ENCODE measurements at regions not wholly inside any gene's neighbourhood (a gene's known extent, or its start where the extent isn't known, plus 50 kb on each side); places are given as distances from the start of the nearest gene placed in this dataset.

DNA sequence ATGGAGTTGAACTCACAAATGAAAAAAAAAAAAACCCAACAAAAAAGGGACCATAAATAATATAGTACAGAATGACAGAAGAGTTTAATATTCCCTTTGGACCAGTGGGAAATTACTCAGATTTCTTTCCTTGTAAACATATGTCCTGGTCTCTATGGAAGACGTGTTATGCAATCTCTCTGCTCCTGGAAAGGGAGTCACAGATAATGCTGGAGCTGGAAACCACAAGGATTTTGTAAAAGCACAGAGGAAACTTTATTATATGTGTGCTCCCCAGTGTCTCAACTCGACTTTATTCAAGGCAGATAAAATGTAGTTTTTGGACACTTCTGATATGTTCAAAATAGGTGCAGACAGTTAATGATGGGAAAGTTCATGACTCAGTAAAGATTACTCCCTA is 88.1 kb upstream of the ZFP64 start:
- no peak for DNase-seq (ENCODE audit: low read depth in 2 of 2, low spot score in 1 of 2)

GRCh38 chr20:52275181-52275691 is 83.7 kb upstream of the ZFP64 start:
- no peak for DNase-seq (ENCODE audit: low read depth in 2 of 2, low spot score in 1 of 2)

DNA sequence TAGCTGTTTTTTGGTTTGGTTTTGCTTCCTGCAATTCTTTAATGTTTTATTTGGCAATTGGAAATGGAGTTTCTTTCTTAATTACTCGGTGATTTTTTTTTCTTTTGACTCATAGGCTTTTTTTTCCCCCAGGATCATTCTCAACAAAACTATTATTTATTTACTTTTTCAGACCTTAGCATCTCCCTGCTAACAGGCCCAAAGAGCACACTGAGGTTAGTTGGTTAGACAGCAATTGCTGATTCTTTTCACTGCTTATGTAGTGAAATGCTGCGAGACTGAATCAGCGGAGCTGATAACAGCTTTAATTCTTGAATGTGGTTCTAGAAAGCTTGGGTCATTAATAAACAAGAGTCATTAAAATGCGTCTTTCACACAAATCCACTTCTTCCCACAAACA is 79.1 kb upstream of the ZFP64 start:
- DNase-seq (ENCODE audit: low read depth in 2 of 2, low spot score in 1 of 2) = no peak

DNA sequence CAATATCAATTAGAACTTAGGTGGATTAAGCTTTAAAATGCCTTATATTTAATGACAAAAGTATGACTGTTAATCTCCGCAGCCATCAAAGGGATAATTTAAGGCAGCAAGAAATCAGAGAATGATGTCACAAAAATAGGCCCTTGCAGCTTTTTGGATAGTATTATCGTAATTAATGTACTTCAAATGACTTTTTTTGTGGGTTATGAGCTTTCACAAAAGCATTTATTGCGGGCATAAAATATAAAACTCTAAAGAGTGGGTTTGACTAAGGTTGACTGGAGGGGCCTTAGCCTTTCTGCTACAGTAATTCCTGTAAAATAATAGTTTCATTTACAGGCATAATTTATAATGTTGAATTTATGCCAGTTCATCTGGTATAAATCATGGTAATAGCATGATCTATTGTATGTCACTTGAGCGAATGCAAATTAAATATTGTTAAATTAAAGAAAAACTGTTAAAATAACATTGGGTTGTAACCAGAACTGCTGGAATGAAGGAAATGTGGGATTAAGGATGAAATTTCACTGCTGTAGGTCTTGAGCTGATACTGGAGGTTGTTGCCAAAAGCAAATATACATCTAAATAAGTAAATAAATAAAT is 78.5 kb upstream of the ZFP64 start:
- DNase-seq (ENCODE audit: low read depth in 2 of 2, low spot score in 1 of 2) = no peak

DNA sequence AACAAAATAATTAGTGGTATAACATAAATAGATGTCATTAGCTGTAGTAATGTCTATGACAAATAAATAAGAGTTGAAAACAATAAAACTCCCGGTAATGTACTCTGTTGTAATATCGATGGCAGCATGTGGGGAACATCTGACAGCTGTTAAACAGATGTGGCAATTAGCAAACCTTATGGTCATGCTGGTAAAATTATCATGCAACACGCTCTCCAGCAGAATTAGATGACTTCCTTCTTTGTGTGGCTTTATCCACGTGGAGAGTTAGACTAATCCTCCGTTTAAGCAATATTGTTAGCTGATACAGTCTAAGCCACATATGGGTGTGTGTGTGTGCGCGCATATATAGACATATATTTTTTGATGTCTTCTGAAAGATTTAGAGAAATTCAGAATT is 77.7 kb upstream of the ZFP64 start:
- DNase-seq (ENCODE audit: low read depth in 2 of 2, low spot score in 1 of 2) = no peak

DNA sequence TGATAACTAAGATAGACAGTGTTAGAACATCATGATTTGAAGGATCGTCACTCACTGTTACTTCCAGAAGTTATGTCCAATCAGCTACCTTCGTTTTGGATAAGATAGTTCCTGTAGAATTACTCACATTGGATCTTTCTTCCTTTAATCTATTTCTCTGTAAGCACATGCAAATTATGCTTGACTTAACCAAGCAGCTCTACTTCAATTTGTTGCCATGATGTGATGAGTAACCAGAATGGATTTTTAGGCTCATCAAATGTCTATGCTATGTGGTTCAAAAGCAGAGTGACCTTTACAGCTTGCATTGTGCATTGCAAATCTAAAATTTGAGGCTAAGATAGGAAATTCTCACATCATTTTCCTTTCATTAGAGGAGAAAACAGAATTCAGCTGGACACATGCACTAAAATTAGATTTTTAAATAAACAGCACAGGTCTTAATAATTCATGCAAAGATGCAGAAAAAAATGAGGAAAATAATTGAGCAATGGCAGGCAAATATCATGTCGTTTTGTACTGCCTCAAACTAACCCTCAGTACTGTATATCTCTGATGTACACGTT is 76.7 kb upstream of the ZFP64 start:
- DNase-seq (ENCODE audit: low read depth in 2 of 2, low spot score in 1 of 2) = no peak

DNA sequence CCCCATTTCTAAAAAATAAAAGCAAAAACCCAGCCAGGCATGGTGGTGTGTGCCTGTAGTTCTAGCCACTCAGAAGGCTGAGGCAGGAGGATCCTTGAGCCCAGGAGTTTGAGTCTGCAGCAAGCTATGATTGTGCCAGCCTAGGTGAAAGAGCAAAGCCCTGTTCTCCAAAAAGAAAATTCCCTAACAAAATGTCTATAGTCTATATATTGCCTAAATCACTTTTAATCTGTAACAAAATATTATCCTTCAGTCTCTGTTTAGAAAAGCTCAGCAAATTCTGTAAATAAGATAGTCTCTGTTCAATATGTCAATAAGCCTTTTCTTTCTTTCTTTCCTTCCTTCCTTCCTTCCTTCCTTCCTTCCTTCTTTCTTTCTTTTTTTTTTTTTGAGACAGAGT is 75.8 kb upstream of the ZFP64 start:
- no peak for DNase-seq (ENCODE audit: low read depth in 2 of 2, low spot score in 1 of 2)

DNA sequence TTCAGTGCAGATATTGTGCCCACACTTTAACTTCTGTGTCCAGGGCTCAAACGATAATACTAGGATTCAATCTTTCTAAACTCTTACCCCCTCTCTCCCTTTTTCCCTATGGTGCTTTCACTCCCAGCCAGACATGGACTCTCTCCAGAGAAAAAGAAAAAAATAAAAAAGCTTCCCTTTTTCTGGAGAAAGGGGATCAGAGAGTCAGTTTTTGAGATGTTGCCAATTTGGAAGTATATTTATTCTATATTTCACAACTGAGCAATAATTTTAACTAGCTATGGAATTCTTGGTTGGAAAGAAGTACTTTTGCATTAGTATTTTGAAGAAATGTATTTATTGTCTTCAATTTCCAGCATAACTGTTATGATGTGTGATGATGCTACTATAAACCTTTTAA is 72.2 kb upstream of the ZFP64 start:
- no peak for DNase-seq (ENCODE audit: low read depth in 2 of 2, low spot score in 1 of 2)

DNA sequence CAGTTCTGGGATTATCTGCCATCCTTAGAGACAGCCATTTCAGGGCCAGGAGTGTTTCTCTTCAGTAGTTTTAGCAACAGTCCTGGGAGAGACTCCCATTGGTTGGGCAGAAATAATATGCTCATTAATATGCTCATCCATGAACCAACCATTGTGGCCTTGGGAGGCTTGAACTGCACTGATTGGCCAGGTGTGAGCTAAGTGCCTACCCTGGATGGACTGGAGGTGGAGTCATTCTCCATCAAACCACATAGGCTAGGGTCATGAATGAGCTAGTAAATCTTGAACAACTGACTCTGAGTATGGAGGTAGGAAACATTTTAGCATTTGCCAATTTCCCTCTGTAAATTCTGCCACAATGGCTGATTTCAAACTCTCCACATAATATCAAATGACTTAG is 70.2 kb upstream of the ZFP64 start:
- DNase-seq (ENCODE audit: low read depth in 2 of 2, low spot score in 1 of 2) = no peak

DNA sequence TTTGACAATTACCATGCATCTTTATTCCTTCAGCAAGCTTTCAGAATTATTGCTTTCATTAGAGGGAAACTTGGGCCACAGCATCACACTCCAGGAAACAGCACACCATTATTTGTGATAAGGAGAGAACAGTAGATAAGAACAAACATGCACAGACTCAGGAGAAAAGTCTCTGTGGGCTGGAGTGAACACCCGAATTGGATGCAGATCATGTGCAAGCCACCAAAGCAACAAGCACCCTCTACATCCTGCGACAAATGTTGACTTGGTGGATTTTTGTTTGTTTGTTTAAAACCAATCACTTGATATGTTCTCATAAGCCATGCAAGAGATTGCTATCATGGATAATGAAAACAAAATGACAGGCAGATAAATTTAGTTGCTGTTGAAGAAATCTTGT is 67.7 kb upstream of the ZFP64 start:
- DNase-seq (ENCODE audit: low read depth in 2 of 2, low spot score in 1 of 2) = no peak

DNA sequence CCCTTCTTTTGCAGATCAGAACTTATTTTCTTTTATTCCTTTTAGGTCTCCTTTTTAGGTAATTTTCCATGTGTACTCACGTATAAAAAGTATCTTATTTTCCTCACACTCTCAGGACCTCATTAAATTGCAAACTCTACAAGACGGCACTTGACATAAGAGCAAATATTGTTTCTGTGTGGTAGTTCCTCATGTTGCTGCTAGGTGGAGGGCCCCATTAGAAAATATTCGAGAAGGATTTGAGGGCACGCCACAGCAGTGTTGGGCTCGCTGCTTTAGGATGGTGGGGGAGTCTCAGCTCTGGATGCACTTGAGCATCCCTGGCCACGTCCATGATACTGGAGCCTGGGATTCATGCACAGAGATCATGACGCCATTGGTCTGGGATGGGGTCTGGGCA is 64.9 kb upstream of the ZFP64 start:
- no peak for DNase-seq (ENCODE audit: low read depth in 2 of 2, low spot score in 1 of 2)

DNA sequence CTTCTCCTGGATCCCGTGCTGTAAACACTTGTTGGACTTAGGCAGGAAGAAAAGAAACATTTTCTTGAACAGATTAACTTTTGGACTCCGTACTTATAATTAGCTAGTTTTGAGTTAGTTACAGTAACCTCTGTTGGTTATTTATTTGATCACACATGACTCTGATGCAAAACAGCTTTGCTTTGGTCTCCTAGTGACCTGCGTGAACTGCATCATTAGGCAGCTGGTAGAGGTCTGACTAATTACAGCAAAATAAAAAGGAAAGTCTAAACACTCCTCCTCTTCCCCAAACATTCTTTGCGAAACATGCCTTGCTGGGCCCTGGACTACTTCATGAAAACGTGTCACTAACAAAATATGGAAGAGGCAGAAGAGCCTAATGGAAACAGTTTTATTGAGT is 61.1 kb upstream of the ZFP64 start:
- no peak for DNase-seq (ENCODE audit: low read depth in 2 of 2, low spot score in 1 of 2)

DNA sequence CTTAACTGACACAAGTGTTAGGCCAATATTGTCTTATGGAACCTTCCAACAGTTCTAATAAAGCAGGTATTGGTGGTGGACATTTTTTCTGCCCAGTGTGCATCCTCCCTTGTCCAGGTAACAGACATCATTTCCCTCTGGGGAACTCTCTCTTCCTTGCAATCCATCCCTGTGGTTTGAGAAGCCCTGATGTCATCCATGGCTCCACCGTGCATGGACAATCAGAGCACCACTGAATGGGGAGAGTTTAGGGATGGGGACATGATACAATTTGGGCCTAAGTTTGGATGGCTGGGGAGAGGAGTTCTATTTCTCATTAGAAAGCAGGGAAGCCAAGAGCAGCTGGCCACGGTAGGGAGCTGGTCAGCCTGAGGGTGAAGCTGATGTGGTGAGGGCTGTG is 60.2 kb upstream of the ZFP64 start:
- DNase-seq (ENCODE audit: low read depth in 2 of 2, low spot score in 1 of 2) = no peak

GRCh38 chr20:52251136-52251700 is 59.6 kb upstream of the ZFP64 start:
- DNase-seq (ENCODE audit: low read depth in 2 of 2, low spot score in 1 of 2) = no peak

- no peak for DNase-seq (ENCODE audit: low read depth in 2 of 2, low spot score in 1 of 2)
Observed at GRCh38 chr20:52247548-52247947, 56.0 kb upstream of the ZFP64 start.

GRCh38 chr20:52246366-52246765 is 54.8 kb upstream of the ZFP64 start:
- no peak for DNase-seq (ENCODE audit: low read depth in 2 of 2, low spot score in 1 of 2)

DNA sequence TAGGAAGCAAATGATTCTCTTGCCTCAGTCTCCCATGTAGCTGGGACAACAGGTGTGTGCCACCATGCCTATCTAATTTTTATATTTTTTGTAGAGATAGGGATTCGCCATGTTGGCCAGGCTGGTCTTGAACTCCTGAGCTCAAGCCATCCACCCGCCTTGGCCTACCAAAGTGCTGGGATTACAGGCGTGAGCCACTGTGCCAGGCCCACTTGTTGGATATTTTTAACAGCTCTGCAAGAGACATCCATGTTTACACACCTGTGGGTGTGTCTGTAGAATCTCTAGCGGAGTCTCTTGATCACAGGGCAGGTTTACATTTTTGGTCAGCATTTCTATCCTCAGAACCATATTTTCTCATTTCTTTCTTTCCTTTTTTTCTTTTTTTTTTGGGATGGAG is 53.1 kb upstream of the ZFP64 start:
- no peak for DNase-seq (ENCODE audit: low read depth in 2 of 2, low spot score in 1 of 2)

DNA sequence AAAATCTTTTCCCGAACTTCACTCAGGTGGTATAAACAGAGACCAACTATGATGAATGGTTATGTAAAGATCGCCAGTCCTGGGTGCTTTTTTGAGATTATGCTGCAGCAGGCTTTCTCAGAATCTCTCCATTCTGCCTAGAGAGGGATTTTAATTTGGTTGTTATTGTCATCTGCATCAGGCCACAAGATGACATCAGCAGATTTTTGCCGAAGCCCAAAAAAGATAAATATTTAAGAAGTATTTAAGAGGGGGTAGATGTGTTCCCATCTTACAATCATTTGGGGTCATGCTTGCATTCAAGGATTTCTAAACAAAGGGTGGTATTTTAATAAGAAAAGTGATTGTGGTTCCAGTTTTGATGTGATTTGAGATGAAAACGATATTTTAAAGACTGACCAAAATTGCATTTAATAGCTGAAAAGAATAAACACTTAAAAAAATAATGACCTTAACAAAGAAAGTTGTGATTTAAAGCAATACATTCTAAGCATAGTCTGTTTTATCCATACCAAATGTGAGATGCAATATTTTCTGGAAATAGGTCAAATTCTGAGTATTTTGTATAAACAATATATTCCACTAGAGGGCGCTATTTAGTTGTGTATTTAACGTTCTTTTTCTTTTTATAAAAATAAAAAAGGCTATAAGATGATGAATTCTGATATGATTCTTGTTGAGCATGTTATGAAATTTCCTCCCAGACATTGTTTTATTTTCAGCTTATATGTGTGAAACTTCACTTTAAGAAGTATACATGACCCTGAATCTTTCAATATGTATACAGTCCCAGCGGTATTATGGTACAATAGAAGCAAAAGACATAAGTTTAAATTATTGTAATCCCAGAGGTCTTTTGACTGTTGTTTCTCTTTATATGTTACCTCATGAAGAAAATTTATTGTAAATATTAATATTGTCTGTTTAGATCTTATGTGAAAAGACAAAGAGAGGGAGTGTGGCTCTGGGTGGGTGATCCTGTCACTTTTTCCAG is 51.0 kb upstream of the ZFP64 start:
- no peak for DNase-seq (ENCODE audit: low read depth in 2 of 2, low spot score in 1 of 2)
